Caco-2 (cell line): ENCODE measurements at regions not wholly inside any gene's neighbourhood (a gene's known extent, or its start where the extent isn't known, plus 50 kb on each side); places are given as distances from the start of the nearest gene placed in this dataset.

Source experiments
- BruUV-seq: library from RNA; stranded (reverse); fragments of 400-500 nt; replicated peaks from 2 replicates; lab custom pipeline; 2021; lab: Mats Ljungman, UMichigan
- CTCF ChIA-PET: fragments of 300-600 bp; sonication (Branson Sonifier 250); formaldehyde crosslinking; loops from one replicate; lab custom pipeline; 2022; ENCODE audit warnings: antibody characterized with exemption; lab: Charles Lee
- POLR2A ChIA-PET: fragments of 300-600 bp; sonication (Branson Sonifier 250); formaldehyde crosslinking; loops from one replicate; lab custom pipeline; 2022; ENCODE audit warnings: antibody characterized with exemption; lab: Charles Lee
- DNase-seq, 2 experiments: peaks; one replicate each; pipeline versions ENCODE4 v3.0.0 to v3.0.0-alpha.2; 2020 to 2022
- H3K27me3 ChIP-seq: replicated peaks from 2 replicates; pipeline ENCODE4 v1.6.0; 2011; ENCODE audit warnings: low read length; ENCODE audit not compliant: control insufficient read depth, insufficient read depth
- H3K36me3 ChIP-seq: 2 replicates; pipeline ENCODE4 v1.5.1; 2011; ENCODE audit warnings: low read length; ENCODE audit not compliant: control insufficient read depth, insufficient read depth
- H3K4me1 ChIP-seq: fragments of 250-450 bp; sonication (Bioruptor Pico); 2 replicates; pipeline ENCODE4 v1.5.1; 2020; ENCODE audit warnings: mild to moderate bottlenecking
- H3K4me3 ChIP-seq: 2 replicates; pipeline ENCODE4 v1.5.1; 2011; ENCODE audit warnings: low read depth, mild to moderate bottlenecking, control low read depth, low read length
- H3K9me3 ChIP-seq: fragments of 250-450 bp; sonication (Bioruptor Pico); 2 replicates; pipeline ENCODE4 v1.5.1; 2020; ENCODE audit warnings: mild to moderate bottlenecking, moderate library complexity
- H3K27ac Mint-ChIP-seq: one replicate; pipeline ENCODE4 v1.8.0; 2022; ENCODE audit warnings: mixed read lengths; ENCODE audit not compliant: unreplicated experiment
- H3K27me3 Mint-ChIP-seq: one replicate; pipeline ENCODE4 v1.8.0; 2022; ENCODE audit warnings: mixed read lengths; ENCODE audit not compliant: insufficient read depth, unreplicated experiment
- H3K36me3 Mint-ChIP-seq: one replicate; pipeline ENCODE4 v1.8.0; 2022; ENCODE audit warnings: mild to moderate bottlenecking, mixed read lengths; ENCODE audit not compliant: insufficient read depth, unreplicated experiment
- H3K4me1 Mint-ChIP-seq: one replicate; pipeline ENCODE4 v1.8.0; 2022; ENCODE audit warnings: low read depth, mixed read lengths; ENCODE audit not compliant: unreplicated experiment
- H3K4me3 Mint-ChIP-seq: one replicate; pipeline ENCODE4 v1.8.0; 2022; ENCODE audit warnings: mild to moderate bottlenecking, moderate library complexity, mixed read lengths; ENCODE audit not compliant: unreplicated experiment
- H3K9me3 Mint-ChIP-seq: one replicate; pipeline ENCODE4 v1.8.0; 2022; ENCODE audit warnings: mixed read lengths; ENCODE audit not compliant: unreplicated experiment
- intact Hi-C: fragments of 100-400 bp; cut with micrococcal nuclease; formaldehyde crosslinking; loops from one replicate; pipeline ENCODE4 v1.10.0; 2022; ENCODE audit not compliant: unreplicated experiment
- TF ChIP-seq, protein P1 (sequence below), 2 experiments: fragments of 200-600 bp in 1 of 2; IDR thresholded peaks; 1 replicate in 1 of 2; 2 replicates in 1 of 2; pipeline versions ENCODE4 v1.5.1 to v1.8.0; 2011 to 2022; ENCODE audit warnings: antibody characterized with exemption in 1 of 2, control low read depth in 1 of 2, inconsistent platforms in 1 of 2, low read depth in 1 of 2, low read length in 1 of 2, mild to moderate bottlenecking in 1 of 2, moderate library complexity in 1 of 2; ENCODE audit not compliant: insufficient read depth in 1 of 2, severe bottlenecking in 1 of 2, unreplicated experiment in 1 of 2

DNA sequence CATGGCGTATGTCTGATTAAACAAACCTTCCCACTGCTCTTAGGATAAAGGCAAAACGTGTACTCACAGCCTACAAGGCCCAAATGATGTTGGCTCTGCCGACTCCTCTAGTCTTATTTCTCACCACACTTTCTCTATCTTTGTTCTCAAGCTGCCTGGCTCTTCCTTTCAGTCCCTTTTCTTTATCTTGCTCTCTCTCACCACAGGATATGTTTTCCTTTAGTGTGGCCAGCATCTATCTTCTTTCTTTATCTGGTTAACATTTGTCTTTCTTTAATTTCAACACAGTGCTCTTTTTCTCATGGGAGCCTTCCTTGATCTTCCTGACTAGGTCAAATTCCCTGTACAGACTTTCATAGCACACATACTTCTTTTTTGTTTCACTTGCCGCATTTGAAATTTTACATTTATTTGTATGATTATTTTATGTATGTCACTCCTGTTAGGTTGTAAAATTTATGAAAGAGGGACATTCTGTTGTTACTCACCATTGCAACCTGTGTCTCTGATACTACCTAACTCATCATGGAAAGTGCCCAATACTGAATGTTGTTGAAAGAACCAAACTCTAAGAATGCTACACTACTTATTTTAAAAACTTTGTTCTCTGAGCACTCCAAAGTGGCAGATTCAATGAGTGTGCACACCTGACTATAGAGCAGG lies 328.9 kb upstream of the CBLB start:
- Mint-ChIP-seq H3K9me3 (no peaks in the 10 kb centered on the region), H3K27ac (no peak overlapping the region), H3K36me3 (no peaks in the 10 kb centered on the region), H3K4me1 (peaks cover 11% of the 10 kb centered on the region), H3K27me3 (peaks cover 5% of the 10 kb centered on the region), H3K4me3 (no peak overlapping the region)
- DNase-seq = no peak
- Histone ChIP-seq H3K4me1 (no peaks in the 10 kb centered on the region), H3K9me3 (no peaks in the 10 kb centered on the region), H3K36me3 (no peaks in the 10 kb centered on the region), H3K27me3 (no peaks in the 10 kb centered on the region), H3K4me3 (no peak overlapping the region)
- POLR2A ChIA-PET = no interaction called here
- CTCF ChIA-PET = no interaction called here
- TF ChIP-seq, protein P1, sequence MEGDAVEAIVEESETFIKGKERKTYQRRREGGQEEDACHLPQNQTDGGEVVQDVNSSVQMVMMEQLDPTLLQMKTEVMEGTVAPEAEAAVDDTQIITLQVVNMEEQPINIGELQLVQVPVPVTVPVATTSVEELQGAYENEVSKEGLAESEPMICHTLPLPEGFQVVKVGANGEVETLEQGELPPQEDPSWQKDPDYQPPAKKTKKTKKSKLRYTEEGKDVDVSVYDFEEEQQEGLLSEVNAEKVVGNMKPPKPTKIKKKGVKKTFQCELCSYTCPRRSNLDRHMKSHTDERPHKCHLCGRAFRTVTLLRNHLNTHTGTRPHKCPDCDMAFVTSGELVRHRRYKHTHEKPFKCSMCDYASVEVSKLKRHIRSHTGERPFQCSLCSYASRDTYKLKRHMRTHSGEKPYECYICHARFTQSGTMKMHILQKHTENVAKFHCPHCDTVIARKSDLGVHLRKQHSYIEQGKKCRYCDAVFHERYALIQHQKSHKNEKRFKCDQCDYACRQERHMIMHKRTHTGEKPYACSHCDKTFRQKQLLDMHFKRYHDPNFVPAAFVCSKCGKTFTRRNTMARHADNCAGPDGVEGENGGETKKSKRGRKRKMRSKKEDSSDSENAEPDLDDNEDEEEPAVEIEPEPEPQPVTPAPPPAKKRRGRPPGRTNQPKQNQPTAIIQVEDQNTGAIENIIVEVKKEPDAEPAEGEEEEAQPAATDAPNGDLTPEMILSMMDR (IDR thresholded peaks at IDR 0.05; ENCODE audit: insufficient read depth in 1 of 2, low read depth in 1 of 2, low read length in 1 of 2, severe bottlenecking in 1 of 2, unreplicated experiment in 1 of 2) = no peak
- no TSS peak for BruUV-seq
- intact Hi-C loops = no loop called here

DNA sequence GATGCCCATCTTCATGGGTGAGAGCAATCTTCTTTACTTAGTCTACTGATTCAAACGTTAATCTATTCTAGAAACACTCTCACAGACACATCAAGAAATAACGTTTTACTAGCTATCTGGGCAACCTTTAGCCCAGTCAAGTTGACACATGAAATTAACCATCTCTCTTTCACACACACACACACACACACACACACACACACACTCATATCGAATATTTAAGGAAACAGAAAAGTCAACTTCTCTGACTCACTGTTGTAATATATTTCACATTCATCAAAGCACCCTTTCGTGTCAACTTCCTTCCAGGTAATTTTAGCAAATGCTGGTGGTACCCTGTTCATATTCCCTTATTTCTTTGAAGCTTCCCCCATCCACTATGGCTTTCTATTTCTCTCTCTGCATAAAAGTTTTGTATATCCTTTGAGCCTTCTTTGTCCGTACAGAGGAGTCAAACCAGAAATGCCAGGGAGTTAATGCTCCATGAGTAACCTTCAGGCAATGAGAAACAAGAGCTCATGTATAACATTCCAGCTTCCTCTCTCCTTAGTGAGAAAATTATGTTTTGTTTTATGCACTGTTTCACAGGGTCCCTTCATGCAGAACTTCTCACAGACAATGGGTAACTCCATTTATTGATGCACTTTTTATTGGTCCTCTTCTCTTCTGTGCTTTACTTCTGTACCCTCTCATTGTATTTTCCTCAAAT lies 335.5 kb upstream of the CBLB start:
- H3K36me3 ChIP-seq = no peaks in the 10 kb centered on the region; the same call in 1 of the 2 replicates
- CTCF ChIA-PET = no interaction called here
- H3K27me3 ChIP-seq = no peaks in the 10 kb centered on the region
- Mint-ChIP-seq H3K4me1 (no peaks in the 10 kb centered on the region), H3K36me3 (no peaks in the 10 kb centered on the region), H3K4me3 (no peak overlapping the region), H3K27me3 (no peaks in the 10 kb centered on the region), H3K9me3 (no peaks in the 10 kb centered on the region), H3K27ac (no peak overlapping the region)
- BruUV-seq = no TSS peak
- H3K4me3 ChIP-seq = no peak overlapping the region
- no peaks in the 10 kb centered on the region for H3K4me1 ChIP-seq
- TF ChIP-seq, protein P1 (IDR thresholded peaks at IDR 0.05; ENCODE audit: insufficient read depth in 1 of 2, low read depth in 1 of 2, low read length in 1 of 2, severe bottlenecking in 1 of 2, unreplicated experiment in 1 of 2) = no peak
- POLR2A ChIA-PET = no interaction called here
- DNase-seq = no peak
- no peaks in the 10 kb centered on the region for H3K9me3 ChIP-seq
- intact Hi-C loops = no loop called here

DNA sequence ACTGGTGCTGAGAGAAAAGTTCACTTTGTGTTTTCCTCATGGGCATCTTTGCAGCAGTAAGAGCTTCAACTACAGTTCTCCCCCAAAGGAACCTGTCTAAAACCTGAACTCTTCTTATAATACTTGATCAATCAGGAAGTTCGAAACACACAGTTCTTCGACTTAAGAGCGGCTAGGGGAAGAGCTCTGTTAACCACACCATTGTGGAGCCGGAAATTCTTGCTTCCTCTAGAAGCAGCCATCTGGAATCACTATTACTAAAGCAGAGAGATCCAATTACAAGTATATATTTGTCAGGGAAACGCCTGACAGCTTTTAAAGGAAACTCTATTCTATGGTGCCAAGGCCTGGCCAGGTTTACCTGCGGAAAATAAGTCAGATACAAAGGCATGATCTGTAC lies 337.3 kb upstream of the CBLB start:
- Histone ChIP-seq H3K27me3 (no peaks in the 10 kb centered on the region), H3K9me3 (no peaks in the 10 kb centered on the region), H3K36me3 (no peaks in the 10 kb centered on the region; the same call in 1 of the 2 replicates), H3K4me1 (no peaks in the 10 kb centered on the region), H3K4me3 (no peak overlapping the region)
- BruUV-seq = no TSS peak
- Mint-ChIP-seq H3K27ac (no peak overlapping the region), H3K4me3 (no peak overlapping the region), H3K27me3 (no peaks in the 10 kb centered on the region), H3K9me3 (no peaks in the 10 kb centered on the region), H3K4me1 (no peaks in the 10 kb centered on the region), H3K36me3 (no peaks in the 10 kb centered on the region)
- intact Hi-C loops = loop anchor here (5.0 kb wide), 1 partner anchor 519 kb away; no protein-coding TSS in a partner anchor
- ChIA-PET CTCF (no interaction called here), POLR2A (no interaction called here)
- DNase-seq = no peak
- TF ChIP-seq, protein P1 (IDR thresholded peaks at IDR 0.05; ENCODE audit: insufficient read depth in 1 of 2, low read depth in 1 of 2, low read length in 1 of 2, severe bottlenecking in 1 of 2, unreplicated experiment in 1 of 2) = no peak
